ENCODE measurements at regions not wholly inside any gene's neighbourhood (a gene's known extent, or its start where the extent isn't known, plus 50 kb on each side); places are given as distances from the start of the nearest gene placed in this dataset.

DNA sequence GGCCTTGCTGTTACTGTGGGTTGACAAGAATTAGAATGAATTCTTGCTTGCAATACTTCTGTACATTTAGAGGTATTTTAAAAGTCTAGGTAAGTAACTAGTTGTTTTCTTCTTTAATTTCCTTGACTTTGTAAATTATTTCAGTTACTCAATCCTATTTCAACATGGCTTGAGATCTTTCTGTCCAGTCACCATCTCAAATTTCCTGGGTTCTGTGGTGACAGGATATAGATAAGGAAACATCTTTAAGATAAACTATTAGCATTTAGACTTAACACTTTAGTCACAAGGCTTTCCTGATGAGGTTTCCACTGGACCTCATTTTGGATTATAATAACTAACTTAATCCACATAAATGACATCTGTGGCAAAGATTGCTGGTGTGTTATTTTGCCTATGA is 195.9 kb upstream of the DPH6 start:
- Histone ChIP-seq H3K27me3 (no peaks in the 10 kb centered on the region), H3K9me3 (no peaks in the 10 kb centered on the region), H3K4me1 (no peaks in the 10 kb centered on the region), H3K4me3 (no peak overlapping the region), H3K36me3 (no peaks in the 10 kb centered on the region), H3K27ac (no peak overlapping the region)
- no peak for DNase-seq (ENCODE audit: low spot score in 2 of 2)
- no peak for TF ChIP-seq EP300 (IDR thresholded peaks at IDR 0.05)
- TF ChIP-seq, protein P1, sequence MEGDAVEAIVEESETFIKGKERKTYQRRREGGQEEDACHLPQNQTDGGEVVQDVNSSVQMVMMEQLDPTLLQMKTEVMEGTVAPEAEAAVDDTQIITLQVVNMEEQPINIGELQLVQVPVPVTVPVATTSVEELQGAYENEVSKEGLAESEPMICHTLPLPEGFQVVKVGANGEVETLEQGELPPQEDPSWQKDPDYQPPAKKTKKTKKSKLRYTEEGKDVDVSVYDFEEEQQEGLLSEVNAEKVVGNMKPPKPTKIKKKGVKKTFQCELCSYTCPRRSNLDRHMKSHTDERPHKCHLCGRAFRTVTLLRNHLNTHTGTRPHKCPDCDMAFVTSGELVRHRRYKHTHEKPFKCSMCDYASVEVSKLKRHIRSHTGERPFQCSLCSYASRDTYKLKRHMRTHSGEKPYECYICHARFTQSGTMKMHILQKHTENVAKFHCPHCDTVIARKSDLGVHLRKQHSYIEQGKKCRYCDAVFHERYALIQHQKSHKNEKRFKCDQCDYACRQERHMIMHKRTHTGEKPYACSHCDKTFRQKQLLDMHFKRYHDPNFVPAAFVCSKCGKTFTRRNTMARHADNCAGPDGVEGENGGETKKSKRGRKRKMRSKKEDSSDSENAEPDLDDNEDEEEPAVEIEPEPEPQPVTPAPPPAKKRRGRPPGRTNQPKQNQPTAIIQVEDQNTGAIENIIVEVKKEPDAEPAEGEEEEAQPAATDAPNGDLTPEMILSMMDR (IDR thresholded peaks at IDR 0.05) = no peak

DNA sequence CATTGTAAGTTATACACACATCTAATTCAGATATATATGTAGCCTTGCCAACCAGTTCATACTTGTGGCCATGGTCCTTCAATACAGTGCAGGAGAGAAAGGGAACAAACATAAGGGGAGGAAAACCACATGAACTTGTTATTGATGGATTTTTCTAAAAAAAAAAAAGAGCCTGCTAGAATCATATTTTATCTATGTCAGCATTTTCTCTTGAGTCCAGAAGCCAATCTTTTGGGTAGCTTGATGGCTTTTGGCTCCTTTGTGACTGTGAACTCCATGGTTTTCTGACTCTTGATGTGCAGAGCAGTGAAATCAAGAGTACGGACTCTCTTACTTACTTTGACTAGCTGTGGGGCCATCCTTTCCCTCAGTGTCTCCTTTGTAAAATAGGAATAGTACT is 197.4 kb upstream of the DPH6 start:
- Histone ChIP-seq H3K4me1 (no peaks in the 10 kb centered on the region), H3K4me3 (no peak overlapping the region), H3K27me3 (no peaks in the 10 kb centered on the region), H3K27ac (no peak overlapping the region), H3K36me3 (no peaks in the 10 kb centered on the region), H3K9me3 (no peaks in the 10 kb centered on the region)
- DNase-seq (ENCODE audit: low spot score in 2 of 2) = no peak
- 76 to 91% methylated on average over 1 of the region's 1 CpG for WGBS, 2 donors
- no peak for TF ChIP-seq EP300 (IDR thresholded peaks at IDR 0.05)
- no peak for TF ChIP-seq POLR2A (IDR thresholded peaks at IDR 0.05)
- TF ChIP-seq, protein P1 (IDR thresholded peaks at IDR 0.05) = no peak

DNA sequence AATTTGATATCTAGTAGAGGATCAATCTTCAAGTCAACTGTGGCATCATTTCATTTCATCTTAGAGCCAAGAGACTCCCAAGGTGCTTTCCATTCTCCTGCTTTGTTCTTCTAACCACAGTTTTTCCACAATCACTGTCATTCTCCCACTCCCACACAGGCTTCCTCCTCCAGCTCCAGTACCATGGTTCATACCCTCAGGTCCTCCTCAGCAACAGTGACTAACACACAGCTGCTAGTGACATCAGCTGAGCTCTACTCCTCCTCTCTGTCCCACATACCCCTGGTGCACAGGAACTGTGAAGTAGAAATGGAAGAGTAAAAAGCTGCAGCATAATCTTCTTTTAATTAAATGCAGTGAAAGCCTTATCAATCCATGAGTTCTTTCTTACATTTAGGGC is 200.2 kb upstream of the DPH6 start:
- Histone ChIP-seq H3K27ac (no peak overlapping the region), H3K27me3 (no peaks in the 10 kb centered on the region), H3K4me3 (no peak overlapping the region), H3K36me3 (no peaks in the 10 kb centered on the region), H3K4me1 (peaks cover 0 to under 1% (median 0%) of the 10 kb centered on the region in 4 donors), H3K9me3 (no peaks in the 10 kb centered on the region)
- TF ChIP-seq, protein P1 (IDR thresholded peaks at IDR 0.05) = no peak
- no peak for TF ChIP-seq EP300 (IDR thresholded peaks at IDR 0.05)
- TF ChIP-seq POLR2A (IDR thresholded peaks at IDR 0.05) = no peak
- no peak for DNase-seq (ENCODE audit: low spot score in 2 of 2)

DNA sequence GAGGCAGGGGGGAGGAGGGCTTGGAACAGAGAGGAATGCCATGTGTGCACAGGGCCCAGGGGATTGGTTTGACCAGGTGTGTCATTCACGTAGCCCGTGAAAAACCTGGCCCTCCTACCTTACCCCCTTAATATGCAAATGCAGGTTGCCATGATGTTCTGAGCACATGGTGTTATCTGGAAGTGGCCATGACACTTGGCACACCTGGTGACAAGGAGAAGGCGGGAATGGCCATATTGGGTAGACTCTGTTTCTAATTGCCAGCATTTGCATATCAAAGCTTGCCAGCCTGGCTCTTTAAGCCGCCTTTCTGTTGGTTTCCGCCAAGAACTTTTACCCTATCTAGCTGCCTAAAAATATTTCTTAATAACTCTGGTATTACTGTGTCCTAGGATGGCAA is 202.1 kb upstream of the DPH6 start:
- 90 to 94% methylated on average over 5 of the region's 5 CpGs for WGBS, 2 donors
- no peaks in the 10 kb centered on the region for H3K9me3 ChIP-seq
- no peak overlapping the region for H3K27ac ChIP-seq
- H3K4me1 ChIP-seq = peaks cover 0 to 9% (median 0%) of the 10 kb centered on the region in 4 donors
- no peak for DNase-seq (ENCODE audit: low spot score in 2 of 2)
- no peak overlapping the region for H3K4me3 ChIP-seq
- no peaks in the 10 kb centered on the region for H3K36me3 ChIP-seq
- TF ChIP-seq, protein P1 (IDR thresholded peaks at IDR 0.05) = no peak
- TF ChIP-seq POLR2A (IDR thresholded peaks at IDR 0.05) (no peak), EP300 (IDR thresholded peaks at IDR 0.05) (no peak)
- H3K27me3 ChIP-seq = no peaks in the 10 kb centered on the region

DNA sequence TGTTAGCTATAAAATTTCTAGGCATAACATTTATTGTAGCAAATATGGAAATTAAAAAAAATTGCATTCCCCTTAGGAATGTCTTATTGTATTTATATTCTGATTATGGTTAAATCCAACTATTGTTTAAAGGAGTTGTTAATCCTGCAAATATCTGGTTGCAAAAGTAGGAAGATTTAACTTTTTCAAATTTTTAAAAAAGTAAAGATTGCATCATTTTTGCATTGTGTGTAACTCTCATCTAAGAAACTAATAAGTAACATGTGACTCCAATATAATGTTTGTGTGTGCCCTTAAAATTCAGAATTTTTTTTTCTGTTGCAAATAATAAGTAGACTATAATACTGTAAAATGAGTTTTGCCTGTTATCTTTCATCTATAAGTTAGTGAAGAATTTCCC is 204.1 kb upstream of the DPH6 start:
- TF ChIP-seq EP300 (IDR thresholded peaks at IDR 0.05) (no peak), POLR2A (IDR thresholded peaks at IDR 0.05) (no peak)
- TF ChIP-seq, protein P1 (IDR thresholded peaks at IDR 0.05) = no peak
- no peaks in the 10 kb centered on the region for H3K27me3 ChIP-seq
- H3K36me3 ChIP-seq = no peaks in the 10 kb centered on the region
- no peak for DNase-seq (ENCODE audit: low spot score in 2 of 2)
- no peaks in the 10 kb centered on the region for H3K9me3 ChIP-seq
- no peak overlapping the region for H3K4me3 ChIP-seq
- no peak overlapping the region for H3K27ac ChIP-seq
- peaks cover 0 to 10% (median 0%) of the 10 kb centered on the region in 4 donors for H3K4me1 ChIP-seq

All from tibial nerve (tissue), 4 donors.